Mononuclear cell (primary cell): ENCODE measurements at regions not wholly inside any gene's neighbourhood (a gene's known extent, or its start where the extent isn't known, plus 50 kb on each side); places are given as distances from the start of the nearest gene placed in this dataset.

Experiments used
- H3K27me3 ChIP-seq: 2 replicates; pipeline ENCODE4 v1.6.0; 2011; ENCODE audit warnings: low read length, control low read depth; ENCODE audit not compliant: insufficient read depth
- H3K4me1 ChIP-seq: 2 replicates; pipeline ENCODE4 v1.5.1; 2011; ENCODE audit warnings: mild to moderate bottlenecking, low read length, control low read depth; ENCODE audit not compliant: insufficient read depth
- H3K4me3 ChIP-seq: 2 replicates; pipeline ENCODE4 v1.5.1; 2011; ENCODE audit warnings: mild to moderate bottlenecking, low read length, moderate library complexity
- H3K9me3 ChIP-seq: 2 replicates; pipeline ENCODE4 v1.5.1; 2011; ENCODE audit warnings: low read depth, mild to moderate bottlenecking, control low read depth, low read length

DNA sequence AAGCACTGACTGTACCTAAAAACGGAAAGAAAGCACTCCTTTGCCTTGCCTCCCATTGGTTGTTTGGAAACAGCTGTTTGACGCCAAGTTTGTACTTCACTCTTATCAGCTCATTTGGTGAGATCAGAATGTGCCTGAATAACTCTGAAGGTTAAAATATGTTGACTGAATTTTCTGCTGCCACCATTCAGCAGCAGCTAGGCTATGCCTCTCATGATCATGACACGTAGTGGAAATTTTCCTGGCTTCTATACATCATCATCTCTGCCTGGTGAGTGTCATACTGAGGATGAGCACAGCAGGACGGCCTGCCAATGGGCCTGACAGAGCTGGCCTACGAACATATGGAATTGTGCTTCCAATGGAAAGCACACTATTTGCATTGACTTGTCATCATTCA is 704.9 kb upstream of the CITED2 start:
- Histone ChIP-seq H3K4me3 (no peak overlapping the region), H3K9me3 (no peaks in the 10 kb centered on the region), H3K27me3 (no peaks in the 10 kb centered on the region), H3K4me1 (no peaks in the 10 kb centered on the region)

DNA sequence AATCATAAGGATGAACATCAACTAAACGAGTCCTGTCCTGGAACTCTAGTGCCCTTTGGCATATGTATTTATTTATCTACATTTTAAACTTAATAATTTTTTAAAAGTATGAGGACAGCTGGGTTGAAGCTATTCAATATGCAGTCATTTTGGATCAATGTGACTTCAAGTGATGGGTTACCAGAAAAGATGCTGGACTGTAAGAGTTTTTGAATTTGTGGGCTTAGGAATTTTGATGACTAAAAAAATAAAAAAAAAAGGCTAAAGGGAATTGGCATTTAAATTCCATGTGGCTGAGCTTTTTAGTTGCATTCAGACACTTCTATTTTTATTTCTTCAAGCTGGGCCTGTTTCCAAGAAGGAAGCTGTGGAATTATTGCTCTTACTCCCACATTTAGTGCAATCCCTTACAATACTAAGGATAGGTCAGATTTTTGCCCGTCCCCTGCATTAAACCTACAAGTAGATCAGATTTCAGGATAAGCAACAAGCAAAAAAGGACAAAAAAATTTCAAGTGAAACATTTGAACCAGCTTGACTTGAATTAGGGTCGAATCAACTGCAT is 704.2 kb upstream of the CITED2 start:
- H3K4me1 ChIP-seq, result no peaks in the 10 kb centered on the region
- no peaks in the 10 kb centered on the region for H3K9me3 ChIP-seq
- H3K4me3 ChIP-seq, result no peak overlapping the region
- H3K27me3 ChIP-seq, result no peaks in the 10 kb centered on the region

DNA sequence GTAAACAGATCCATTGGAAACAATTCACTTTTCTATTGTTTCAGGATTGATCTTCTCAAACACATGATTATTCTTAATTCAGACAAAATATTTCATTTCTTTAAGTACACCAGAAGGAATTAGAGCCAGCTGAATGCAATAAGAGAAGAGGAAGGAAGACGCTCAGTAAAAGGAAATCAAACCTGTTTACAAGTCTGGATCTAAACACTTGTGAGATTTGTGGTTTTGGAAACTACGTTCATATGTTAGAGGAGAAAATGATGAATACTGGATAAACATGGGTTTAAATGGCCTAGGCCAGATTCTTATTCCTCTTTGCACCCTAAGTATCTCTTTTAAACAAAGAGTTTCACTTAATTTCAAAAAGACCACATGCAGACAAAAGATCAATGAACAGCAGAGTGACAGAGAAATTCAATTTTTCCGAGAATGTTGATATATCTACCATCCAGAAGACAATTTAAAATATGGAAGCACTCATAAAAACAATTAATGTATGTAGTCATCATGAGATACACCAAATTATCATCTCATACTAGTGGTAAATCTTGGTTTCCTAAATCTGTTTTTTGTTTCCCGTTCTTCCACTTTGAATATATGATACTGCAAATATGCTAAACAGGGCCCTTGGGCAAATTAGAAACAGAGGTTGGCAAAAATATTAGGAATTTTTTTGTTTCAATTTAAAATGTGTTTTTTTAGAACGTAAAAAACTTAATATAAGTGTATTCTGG is 703.5 kb upstream of the CITED2 start:
- H3K4me3 ChIP-seq, result no peak overlapping the region
- H3K4me1 ChIP-seq, result no peaks in the 10 kb centered on the region
- no peaks in the 10 kb centered on the region for H3K9me3 ChIP-seq
- no peaks in the 10 kb centered on the region for H3K27me3 ChIP-seq

DNA sequence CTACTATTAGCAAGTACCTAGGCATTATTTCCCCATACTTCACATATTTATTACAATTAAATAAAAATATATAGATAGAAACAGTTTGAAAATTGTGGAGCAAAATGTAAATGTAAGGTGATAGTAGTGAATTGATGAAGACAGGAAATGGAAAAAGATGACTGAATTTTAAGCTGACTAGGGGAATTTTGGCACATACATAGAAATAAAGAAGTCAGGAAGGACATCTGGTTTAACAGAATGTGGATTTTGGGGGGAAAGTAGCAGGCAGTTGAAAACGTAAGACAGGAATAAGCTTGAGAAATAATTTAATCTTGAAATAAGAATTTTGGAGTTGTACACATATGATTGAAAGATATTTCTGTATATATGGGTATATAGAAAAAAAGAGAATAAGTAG is 701.7 kb upstream of the CITED2 start:
- H3K9me3 ChIP-seq, result no peaks in the 10 kb centered on the region
- no peak overlapping the region for H3K4me3 ChIP-seq
- H3K4me1 ChIP-seq, result no peaks in the 10 kb centered on the region
- no peaks in the 10 kb centered on the region for H3K27me3 ChIP-seq

DNA sequence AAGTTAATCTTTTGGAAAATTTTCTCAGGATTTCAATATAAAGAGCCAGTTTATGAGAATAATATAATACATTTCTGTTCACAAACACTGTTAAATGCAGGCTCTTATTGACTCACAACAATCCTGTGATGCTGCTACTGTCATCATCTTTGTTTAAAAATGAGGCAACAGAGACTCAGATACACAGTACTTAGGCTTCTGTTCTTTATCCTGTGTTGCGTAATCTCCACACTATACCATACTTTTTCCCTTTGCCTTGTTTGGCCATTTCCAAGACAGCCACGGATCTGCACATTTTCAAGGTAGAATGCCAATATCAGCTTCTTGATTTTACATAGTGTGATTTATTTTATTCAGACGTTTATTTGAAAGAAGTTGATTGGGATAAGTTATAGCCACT is 699.0 kb upstream of the CITED2 start:
- H3K4me3 ChIP-seq, result no peak overlapping the region
- H3K9me3 ChIP-seq, result no peaks in the 10 kb centered on the region
- no peaks in the 10 kb centered on the region for H3K27me3 ChIP-seq
- H3K4me1 ChIP-seq, result no peaks in the 10 kb centered on the region

DNA sequence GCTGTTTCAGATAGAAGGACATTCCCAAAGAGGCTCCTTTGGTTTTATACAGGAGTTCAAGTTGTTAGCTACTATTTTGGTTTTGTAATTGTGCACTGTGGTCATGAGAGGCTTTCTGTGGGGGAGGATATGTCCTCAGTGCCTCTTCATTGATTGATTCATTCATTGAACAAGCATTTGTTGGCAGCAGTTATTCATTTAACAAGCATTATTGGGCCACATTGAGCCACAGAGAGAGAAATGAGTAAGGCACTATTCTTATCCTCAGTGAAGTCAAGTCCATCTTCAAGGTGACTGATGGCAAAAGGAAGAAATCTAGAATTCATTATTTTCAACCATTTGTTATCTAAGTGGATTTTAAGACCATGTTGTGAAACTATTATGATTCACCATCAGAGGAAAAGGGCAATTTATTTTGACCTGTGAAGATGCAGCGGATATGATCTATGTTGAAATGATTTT is 697.2 kb upstream of the CITED2 start:
- H3K27me3 ChIP-seq, result no peaks in the 10 kb centered on the region
- H3K9me3 ChIP-seq, result no peaks in the 10 kb centered on the region

DNA sequence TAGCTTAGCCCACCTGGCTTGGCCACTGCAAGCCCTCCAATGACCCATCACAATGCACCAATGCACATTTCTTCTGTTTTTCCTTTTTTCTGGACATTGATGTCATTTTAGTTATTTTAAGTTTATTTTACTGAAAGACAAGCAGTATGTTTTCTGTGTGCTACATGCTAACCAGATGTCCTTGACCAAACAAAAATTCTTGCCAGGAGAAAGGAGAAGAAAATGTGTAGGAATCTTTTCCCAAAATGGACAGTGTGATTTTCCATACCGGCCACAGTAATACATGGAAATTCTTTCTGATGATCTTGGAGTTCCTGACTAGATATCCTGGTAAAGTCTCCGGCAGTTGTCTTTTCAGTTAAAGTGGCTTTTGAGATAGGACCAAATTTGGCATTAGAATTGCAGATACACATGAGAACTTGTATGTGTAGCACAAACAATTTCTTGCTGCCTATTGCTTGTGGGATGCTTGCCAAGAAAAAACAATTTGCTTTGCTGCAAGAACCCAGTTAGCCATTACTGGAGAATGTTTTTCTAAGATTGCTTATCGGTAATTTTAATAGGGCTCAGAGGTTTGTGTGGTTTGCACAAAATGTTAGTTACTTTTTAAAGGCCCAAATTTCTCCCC is 696.5 kb upstream of the CITED2 start:
- Histone ChIP-seq H3K9me3 (no peaks in the 10 kb centered on the region), H3K27me3 (no peaks in the 10 kb centered on the region), H3K4me3 (no peak overlapping the region), H3K4me1 (no peaks in the 10 kb centered on the region)

More for the DNA sequence above, 697.2 kb upstream of the CITED2 start:
- Histone ChIP-seq H3K4me1 (no peaks in the 10 kb centered on the region), H3K4me3 (no peak overlapping the region)

DNA sequence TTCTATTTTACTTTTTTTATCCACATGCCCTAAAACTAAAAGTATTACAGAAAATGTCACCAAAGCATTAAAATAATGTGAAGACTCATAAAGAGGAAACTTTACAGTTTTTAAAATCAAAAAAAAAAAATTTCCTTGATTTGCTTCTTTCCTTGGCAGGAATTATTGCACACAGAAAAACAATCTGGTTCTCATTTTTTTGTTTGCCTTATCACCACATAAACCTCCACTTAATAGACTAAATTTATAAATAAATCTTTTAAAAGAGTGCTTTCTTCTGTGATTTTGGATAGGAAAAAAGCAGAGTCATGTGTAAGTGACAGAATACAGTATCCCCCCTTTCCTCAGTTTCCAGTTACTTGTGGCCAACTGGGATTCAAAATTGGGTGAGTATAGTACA is 695.1 kb upstream of the CITED2 start:
- no peaks in the 10 kb centered on the region for H3K4me1 ChIP-seq
- H3K27me3 ChIP-seq, result no peaks in the 10 kb centered on the region
- no peak overlapping the region for H3K4me3 ChIP-seq
- H3K9me3 ChIP-seq, result no peaks in the 10 kb centered on the region

DNA sequence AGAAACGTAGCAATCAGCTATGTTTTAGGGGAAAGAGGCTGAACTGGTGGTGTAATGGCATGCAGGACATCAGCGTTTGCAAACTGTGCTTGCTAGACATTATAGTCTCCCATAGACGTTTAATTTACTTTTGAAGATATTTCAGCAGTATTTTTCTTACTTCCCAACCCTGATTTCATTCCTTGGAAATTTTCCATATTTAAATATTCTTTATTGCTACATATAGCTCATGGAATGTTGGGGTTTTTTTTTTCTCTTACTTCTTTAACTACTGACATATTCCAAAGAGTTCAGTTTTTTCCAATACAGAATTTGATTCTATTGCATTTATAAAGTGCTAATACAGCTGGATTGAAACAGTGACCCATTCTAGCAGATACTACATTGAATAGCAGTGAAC is 694.4 kb upstream of the CITED2 start:
- H3K4me1 ChIP-seq, result no peaks in the 10 kb centered on the region
- no peaks in the 10 kb centered on the region for H3K27me3 ChIP-seq
- H3K4me3 ChIP-seq, result no peak overlapping the region
- H3K9me3 ChIP-seq, result no peaks in the 10 kb centered on the region

DNA sequence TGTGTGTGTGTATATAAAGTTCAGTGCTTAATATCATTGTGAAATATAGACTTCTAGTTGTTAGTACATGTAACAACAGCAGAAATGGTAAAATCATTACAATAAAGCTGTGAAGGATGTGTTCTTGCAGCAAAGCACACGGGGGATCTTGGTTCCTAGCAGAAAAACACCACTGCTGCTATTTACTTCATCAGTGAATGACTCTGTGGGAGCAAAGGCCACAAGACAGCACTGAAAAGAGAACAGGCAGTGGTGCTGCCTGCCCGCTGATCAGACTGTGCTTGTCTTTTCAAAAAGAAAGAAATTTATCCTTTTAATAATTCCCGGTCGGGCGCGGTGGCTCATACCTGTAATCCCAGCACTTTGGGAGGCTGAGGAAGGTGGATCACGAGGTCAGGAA is 689.9 kb upstream of the CITED2 start:
- no peaks in the 10 kb centered on the region for H3K9me3 ChIP-seq
- H3K4me1 ChIP-seq, result no peaks in the 10 kb centered on the region
- no peak overlapping the region for H3K4me3 ChIP-seq
- no peaks in the 10 kb centered on the region for H3K27me3 ChIP-seq

DNA sequence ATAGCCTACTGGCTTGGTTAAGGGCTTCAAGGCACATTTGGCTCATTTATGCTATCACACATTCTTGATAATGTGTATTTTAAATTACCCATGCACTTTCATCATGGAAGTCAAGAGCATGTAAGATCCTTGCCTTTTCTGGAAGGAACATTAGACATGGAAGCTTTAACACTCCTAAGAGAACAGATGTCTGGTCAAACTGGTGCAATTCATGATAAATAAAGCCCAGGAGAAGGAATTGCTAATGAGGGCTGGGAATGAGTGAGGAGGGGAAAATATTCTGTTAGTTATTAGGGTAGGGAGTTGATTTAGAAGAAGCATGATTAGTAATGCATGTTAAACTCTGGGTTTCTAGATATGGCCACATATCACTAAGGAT is 688.6 kb upstream of the CITED2 start:
- Histone ChIP-seq H3K4me3 (no peak overlapping the region), H3K27me3 (no peaks in the 10 kb centered on the region), H3K4me1 (no peaks in the 10 kb centered on the region), H3K9me3 (no peaks in the 10 kb centered on the region)

DNA sequence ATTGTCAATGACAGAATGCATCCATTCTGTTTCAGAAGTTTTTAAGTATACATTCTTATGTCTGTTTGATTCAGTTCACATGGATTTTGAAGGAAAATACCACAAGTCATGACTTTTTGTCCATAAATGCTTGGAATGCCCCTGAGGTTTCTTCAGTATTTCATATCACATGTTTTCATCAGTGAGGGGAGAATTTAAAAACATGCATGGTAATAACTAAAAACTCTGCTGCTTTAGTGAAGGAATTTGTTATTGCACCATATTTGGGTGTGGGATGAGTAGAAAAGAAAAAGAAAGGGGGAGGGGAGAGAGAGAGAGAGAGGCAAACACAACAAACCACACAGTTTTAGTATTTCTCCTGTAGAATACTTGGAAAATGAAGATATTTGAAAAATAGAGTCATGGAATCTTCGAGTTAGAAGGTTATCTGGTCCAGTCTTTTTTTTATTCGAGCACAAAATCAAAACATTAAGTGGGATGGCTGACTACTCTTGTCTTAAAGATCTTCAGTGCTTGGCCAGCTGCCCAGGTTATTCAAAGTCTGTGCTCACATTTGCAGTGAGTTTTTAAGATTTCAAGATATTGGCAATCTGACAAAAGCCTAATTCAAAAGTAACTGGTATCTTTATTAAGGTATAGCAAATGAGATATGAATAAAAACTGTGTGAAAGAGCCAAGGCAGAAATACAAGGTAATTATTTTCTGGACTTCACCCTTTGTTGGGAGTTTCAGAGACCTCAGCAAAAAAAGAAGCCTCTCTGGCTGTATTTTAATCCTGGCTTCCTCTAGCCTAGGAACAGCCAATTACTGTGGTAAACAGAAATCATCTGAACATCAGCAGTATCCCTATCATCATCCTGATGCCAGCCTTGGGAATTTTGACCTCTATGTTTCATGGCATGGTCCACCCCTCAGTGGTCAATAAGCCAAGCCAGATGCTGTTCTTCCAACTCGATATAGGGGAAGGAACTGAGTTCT is 687.9 kb upstream of the CITED2 start:
- Histone ChIP-seq H3K4me1 (no peaks in the 10 kb centered on the region), H3K27me3 (no peaks in the 10 kb centered on the region), H3K4me3 (no peak overlapping the region), H3K9me3 (no peaks in the 10 kb centered on the region)

DNA sequence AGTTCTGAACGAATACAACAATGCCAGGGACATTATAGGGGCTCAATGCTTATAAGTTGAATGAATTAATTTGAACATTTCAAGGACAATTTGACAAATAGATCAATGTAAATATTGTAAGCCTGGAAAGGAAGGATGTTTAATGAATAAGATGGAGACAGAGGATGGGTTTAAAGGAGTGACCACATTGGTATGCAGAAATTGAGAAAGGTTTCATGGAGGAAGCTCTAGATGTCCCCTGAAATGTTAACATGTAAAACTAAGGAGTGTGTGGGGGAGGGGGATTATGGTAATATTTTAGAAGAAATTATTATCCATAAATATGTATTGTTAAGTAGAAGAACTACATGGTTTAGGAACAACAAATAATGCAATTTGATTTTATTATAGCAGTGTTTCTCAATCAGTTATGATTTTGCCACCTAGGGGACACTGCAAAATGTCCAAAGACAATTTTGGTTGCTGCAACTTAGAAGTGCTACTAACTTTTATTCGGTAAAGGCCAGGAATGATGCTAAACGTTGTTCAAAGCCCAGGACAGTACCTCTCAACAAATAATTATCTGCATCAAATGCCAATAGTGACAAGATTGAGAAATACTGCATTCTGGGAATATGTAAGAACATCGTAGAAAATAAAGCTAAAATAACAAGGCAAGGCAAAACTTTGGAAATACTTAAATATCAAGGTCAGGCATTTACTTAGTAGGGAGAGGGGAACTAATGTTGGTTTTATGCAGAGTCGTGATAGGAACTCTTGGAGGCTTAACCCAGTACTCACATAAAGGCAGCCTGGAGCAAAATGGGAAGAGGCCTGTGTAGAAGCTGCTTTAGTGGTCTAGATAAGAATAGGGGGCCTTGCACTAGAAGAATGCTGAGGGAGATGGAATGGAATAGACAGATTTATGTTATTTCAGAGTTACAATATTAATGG is 686.9 kb upstream of the CITED2 start:
- no peaks in the 10 kb centered on the region for H3K4me1 ChIP-seq
- H3K27me3 ChIP-seq, result no peaks in the 10 kb centered on the region
- H3K9me3 ChIP-seq, result no peaks in the 10 kb centered on the region
- H3K4me3 ChIP-seq, result no peak overlapping the region

DNA sequence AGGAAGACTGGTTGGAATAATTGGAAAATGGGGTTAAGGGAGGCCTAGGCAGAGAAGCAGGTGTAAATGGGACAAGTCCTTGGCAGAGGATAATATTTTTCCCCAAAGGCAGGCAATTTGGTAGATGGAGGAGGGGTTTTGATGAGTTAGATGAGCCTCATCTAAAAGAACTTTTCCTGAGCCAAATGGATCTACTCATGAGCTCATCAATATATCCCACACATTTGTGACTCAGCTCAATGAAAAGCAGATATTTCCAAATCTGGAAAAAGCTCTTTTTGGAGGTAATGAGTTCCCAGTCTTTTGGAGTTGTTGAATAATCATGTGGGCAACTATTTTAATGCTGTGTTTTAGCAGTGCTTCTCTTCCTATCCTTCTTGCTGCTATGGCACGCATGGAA is 685.5 kb upstream of the CITED2 start:
- no peaks in the 10 kb centered on the region for H3K9me3 ChIP-seq
- H3K4me3 ChIP-seq, result no peak overlapping the region
- H3K4me1 ChIP-seq, result no peaks in the 10 kb centered on the region
- no peaks in the 10 kb centered on the region for H3K27me3 ChIP-seq
